Activated CD4-positive, alpha-beta T cell treated with anti-CD3 and anti-CD28 coated beads, Interleukin-2, amount 50 U/mL, for 48 hours (primary cell): ENCODE measurements at regions not wholly inside any gene's neighbourhood (a gene's known extent, or its start where the extent isn't known, plus 50 kb on each side); places are given as distances from the start of the nearest gene placed in this dataset.
A peak's percentile ranks its signal among the peaks of the same experiment; 100 is the strongest.

ENCODE experiments used
- DNase-seq, 2 experiments: peaks; one replicate each; pipeline ENCODE4 v3.0.0-alpha.2; 2020

GRCh38 chr1:228923973-228924686 is 188.9 kb downstream of the RHOU start:
- no peak for DNase-seq

GRCh38 chr1:228925691-228926090 is 190.4 kb downstream of the RHOU start:
- DNase-seq, result no peak

DNA sequence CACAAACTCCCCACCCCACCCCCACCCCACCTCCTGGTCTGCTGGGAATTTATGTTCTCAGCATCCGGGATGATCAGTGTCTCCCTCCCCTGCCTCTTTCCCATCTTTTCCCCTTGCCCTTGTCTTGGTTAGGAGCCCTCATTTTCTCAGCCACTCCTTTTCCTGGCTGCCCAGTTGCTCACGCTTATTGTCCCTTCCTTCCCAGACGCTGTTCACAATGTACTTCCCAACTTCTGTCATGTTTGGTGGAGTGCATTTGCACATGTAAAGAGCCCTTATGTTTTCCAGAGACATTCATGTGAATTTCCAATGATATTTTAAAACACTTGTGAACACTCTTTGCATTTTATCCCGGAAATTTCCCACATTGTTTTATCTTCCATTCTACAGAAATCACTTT is 192.1 kb downstream of the RHOU start:
- no peak for DNase-seq

GRCh38 chr1:228927946-228928898 is 192.9 kb downstream of the RHOU start:
- peak in 1 of 2 experiments; percentile 24 for DNase-seq

DNA sequence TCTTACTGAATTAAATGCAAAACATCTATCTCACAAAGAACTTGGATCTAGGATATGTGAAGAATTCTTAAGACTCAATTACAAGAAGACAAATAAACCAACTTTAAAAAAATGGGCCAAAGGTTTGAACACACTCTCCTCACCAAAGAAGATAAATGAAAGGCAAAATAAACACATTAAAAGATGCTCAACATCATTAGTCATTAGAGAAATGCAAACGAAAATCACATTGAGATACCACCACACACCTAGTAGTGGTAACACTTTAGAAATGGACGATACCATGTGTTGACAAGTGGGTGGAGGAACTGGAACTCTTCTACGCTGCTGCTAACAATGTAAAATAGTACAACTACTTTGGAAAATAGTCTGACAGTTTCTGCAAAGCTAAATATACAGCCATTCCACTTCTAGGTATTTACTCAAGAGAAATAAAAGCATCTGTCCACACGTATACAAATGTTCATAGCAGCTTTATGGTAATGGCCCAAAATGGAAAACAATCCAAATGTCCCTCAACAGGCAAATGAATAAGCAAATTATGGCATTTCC is 194.3 kb downstream of the RHOU start:
- DNase-seq, result no peak

- DNase-seq, result no peak
Observed at GRCh38 chr1:228930479-228930957, 195.2 kb downstream of the RHOU start.

DNA sequence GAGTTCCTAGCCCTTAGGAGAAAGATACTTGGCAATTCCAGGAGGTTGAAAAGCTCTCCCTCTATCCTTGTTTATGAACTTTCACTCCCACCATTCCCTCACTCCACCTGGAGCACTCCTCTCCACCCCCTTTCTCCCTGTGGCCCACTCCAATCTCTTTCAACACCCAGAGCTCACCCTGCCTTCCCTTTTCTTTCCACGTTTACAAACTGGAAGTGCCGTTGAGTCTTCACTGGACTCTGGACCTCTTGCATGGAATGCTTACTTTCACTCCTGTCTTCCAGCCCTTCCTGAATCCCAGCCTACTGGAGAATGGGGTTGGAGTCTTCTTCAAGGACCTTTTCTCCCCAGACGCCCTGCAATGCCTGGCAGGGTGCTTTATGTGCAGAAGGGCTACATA is 198.5 kb downstream of the RHOU start:
- DNase-seq, result no peak

- no peak for DNase-seq
Observed at GRCh38 chr1:228935198-228935663, 200.0 kb downstream of the RHOU start.

DNA sequence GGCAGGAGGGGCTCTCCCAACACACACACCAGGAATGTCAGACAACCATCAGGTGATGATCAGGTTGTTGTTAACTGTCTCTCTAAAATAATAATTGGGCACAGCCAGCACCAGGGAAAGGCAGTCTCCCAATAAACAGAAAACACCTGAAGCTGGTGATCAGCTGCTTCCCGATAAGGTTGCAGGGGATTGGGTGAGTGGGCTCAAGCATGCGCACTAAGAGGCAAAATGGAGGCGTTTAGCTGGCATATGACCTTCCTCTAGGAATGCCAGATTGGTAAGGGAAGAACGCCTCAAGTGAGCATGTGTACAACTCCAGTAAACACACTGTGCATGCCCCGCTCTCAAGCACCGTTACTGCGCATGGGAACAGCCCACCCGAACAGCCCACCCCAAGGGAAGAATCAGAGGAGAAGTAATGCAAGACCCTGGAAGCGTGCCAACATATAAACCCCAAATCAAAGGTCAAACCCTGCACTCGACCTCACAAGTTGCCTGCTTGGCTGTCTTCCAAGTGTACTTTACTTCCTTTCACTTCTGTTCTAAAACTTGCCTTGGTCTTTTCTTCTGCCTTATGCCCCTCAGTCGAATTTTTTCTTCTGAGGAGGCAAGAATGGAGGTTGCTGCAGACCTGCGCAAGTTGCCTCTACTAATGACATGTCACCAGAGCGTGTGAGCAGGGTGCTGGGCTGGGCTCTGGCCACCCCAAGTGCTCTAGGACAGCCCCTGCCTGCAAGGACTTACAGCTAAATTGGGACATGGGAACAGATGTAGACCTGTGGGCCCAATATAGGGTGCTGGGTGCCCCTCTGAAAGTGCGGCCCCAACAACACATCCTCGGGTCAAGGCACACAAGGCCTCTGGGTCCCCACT is 200.8 kb downstream of the RHOU start:
- no peak for DNase-seq

DNA sequence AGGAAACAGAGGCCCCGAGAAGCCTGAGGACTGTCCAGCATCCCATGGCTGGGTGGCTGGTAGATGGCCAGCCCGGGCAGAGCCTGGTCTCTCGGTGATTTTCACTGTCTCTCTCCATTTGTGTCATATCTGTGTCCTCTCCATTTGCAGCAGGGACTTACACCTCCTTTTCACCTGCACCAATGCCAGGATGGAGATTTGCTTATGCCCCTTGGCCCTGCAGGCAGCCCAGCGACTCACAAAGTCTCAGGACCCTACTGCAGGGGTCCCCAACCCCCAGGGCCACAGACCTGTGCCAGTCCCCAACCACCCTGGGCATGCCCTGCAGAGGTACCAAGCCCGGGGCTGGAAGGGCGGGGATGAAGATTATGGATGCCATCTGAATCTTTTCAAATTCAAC is 201.6 kb downstream of the RHOU start:
- DNase-seq, result no peak

DNA sequence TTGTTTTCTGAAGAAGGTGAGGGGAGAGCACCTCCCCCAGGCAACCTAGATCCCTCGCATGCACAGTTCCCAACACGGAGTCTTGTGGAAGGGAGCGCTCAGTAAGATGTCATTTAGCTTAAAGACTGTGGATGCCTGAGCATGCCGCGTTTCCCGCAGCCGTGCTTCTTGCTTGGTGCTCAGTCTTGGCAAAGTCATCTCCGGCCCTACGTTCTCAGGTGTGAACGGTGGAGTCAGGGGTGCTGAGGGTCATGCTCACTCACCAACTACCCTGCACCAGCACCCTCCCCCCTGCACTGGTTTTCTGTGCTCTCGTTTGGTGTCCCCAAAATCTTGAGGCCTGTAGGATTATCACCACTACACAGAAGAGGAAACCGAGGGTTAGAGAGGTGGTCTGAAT is 202.1 kb downstream of the RHOU start:
- no peak for DNase-seq

DNA sequence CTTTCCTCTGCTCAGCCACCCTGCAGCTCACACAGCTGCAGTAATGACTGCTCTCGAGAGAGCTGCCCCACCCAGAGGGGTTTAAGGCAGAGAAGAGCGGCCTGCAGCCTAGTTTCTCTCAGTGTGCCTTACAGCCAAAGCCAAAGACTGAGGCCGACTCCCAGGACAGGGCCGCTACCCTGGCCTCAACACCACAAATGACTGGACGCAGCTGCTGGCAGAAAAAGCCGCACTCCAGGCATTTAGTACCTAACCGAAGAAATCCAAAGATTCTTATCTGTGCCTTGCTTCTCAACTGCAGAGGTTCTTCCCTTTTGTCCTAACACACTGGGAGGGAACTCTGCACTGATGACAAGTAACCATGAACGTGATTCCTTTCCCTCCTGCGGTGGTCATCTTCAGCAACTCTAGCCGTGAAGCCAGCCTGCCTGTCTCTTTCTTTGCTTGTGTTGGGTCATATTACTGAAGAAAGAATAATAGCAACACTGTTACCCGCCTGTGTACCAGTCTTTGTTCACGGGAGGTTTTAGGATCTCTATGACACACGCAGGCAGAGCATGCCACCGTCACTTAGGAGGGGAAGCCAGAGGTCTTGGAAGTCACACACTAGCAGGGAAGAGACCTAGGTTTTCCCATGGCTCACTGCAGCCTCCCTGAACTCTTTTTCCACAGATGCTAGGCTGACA is 202.7 kb downstream of the RHOU start:
- DNase-seq, result no peak

DNA sequence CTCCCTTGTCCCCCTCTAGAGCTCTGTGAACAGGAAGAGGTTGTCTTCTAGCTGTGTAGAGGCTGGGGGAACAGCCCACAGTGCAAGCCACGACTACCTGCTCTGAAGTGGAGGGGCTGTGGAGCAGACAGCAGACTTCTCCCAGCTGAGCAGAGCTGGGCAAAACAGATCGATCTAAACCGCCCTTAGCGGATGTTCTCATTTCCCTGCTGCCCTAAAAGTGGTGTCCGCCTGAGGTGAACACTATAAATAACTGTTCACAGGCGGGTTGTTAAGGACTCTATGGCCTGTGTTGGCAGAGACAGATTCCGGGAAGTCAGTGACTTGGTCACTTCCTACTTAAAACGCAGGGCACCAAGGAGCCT is 203.2 kb downstream of the RHOU start:
- no peak for DNase-seq

GRCh38 chr1:228939001-228939691 is 203.9 kb downstream of the RHOU start:
- DNase-seq, result no peak

DNA sequence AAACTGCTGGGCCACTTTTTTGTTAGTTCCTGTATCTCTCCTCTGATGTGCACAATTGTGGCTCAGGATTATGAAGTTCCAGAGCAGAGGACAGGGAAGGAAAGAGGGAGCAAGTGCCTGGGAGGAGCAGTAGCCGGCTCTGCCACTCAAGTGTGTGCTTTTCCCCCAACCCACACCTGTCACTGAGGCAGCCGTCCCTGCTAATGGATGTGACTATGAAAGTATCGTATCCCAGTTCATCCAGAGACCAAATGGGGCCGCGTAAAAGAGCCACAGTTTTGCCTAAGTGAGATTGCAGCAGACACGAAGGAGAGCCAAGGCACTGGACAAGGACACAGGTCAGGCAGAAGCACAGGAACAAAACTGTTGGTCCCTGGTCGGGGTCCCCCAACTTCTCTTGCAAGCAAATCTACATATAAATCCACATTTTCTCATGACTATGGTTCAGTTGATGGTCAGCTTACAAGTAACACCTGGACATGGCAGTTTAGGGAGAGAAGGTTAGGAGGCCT is 204.7 kb downstream of the RHOU start:
- DNase-seq, result no peak

- DNase-seq, result no peak
Observed at GRCh38 chr1:228940526-228940925, 205.2 kb downstream of the RHOU start.

DNA sequence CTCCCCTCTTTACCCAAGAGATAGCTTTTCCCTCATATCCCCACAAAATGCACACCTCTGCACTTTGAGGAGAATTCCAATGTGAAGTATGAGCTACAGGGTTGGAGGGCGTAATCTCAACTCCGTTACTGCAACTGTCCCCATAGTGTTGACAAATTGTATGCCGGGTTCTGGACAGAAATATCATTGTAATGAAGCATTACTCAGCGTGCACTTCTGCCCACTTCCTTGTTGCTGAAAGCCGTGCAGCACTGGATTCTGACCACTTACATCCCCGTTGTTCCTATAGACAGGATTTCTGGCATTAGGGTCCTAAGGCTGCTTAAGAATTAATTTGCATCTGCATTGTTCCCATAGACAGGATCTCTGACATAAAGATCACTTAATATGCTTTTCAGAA is 205.6 kb downstream of the RHOU start:
- no peak for DNase-seq

- no peak for DNase-seq
Observed at GRCh38 chr1:228941666-228942065, 206.4 kb downstream of the RHOU start.

DNA sequence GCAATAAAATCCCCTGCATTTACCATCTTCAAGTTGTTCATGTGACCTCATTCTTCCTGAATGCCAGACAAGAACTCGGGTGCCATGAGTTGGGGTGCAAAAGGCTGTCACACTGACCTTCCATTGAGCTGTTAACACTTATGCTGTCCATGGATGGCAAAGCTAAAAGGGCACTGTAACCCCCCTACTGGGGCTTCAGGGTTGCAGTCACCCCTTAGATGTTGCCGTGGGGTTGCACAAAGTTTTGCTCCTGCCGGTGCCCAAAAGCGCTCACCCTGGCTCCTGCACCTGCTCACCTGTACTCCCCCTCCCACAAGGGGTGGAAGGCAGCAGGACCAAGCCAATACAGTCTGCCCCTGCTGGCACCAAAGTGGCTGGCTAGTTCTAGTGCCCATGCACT is 208.2 kb downstream of the RHOU start:
- DNase-seq, result no peak

- DNase-seq, result no peak
Observed at GRCh38 chr1:228944296-228944695, 209.0 kb downstream of the RHOU start.

DNA sequence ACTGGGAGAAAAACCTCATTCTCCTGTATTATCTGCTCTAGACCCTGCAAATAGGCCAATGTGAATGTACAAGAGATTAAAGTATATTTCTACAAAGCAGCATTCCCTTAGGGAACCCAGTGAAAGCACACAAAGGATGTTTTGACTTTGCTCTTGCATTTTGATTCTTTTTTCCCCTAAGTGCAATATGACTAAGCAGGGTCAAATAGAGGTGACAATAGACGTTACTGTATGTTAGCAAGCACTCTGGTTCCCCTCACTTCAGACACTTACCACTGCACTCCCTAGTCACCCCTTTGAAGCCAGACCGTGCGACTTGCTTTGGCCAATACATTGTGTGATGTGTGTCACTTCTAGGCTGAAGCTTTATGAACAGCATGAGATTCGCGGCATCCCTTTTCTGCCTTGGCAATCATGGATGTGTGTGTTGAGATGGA is 209.7 kb downstream of the RHOU start:
- no peak for DNase-seq
